PC-9 (cell line): ENCODE measurements at regions not wholly inside any gene's neighbourhood (a gene's known extent, or its start where the extent isn't known, plus 50 kb on each side); places are given as distances from the start of the nearest gene placed in this dataset.

Experiments used
- EZH2 ChIP-seq: fragments of 200-600 bp; sonication (generic); IDR thresholded peaks from 2 replicates; pipeline ENCODE4 v1.8.0; 2017; ENCODE audit warnings: antibody characterized with exemption, low read depth
- TF ChIP-seq, protein P1 (sequence below): fragments of 200-600 bp; sonication (generic); conservative IDR thresholded peaks from 2 replicates; pipeline ENCODE4 v1.6.1; 2017; ENCODE audit warnings: mixed run types, antibody characterized with exemption, mild to moderate bottlenecking, moderate library complexity

DNA sequence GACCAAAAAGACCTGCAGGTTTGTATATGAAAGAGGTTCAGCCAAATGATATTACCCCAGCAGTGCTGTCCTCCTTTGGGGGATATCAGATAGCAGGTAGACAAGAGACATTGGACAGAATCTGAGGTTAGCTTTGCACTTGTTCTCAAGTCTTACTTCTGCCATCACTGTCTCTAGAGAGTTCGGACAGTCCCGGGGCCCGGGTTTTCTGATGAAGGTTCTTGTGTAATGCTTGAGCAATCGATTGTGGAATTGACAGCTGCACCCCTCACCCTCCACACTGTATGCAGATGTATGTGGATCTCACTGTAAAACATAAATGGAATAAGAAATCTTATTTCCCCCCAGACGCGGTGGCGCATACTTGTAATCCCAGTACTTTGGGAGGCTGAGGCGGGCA, 56.2 kb upstream of the MORC3 start:
- TF ChIP-seq, protein P1, sequence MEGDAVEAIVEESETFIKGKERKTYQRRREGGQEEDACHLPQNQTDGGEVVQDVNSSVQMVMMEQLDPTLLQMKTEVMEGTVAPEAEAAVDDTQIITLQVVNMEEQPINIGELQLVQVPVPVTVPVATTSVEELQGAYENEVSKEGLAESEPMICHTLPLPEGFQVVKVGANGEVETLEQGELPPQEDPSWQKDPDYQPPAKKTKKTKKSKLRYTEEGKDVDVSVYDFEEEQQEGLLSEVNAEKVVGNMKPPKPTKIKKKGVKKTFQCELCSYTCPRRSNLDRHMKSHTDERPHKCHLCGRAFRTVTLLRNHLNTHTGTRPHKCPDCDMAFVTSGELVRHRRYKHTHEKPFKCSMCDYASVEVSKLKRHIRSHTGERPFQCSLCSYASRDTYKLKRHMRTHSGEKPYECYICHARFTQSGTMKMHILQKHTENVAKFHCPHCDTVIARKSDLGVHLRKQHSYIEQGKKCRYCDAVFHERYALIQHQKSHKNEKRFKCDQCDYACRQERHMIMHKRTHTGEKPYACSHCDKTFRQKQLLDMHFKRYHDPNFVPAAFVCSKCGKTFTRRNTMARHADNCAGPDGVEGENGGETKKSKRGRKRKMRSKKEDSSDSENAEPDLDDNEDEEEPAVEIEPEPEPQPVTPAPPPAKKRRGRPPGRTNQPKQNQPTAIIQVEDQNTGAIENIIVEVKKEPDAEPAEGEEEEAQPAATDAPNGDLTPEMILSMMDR = no peak
- no peak for TF ChIP-seq EZH2
